ENCODE measurements at regions not wholly inside any gene's neighbourhood (a gene's known extent, or its start where the extent isn't known, plus 50 kb on each side); places are given as distances from the start of the nearest gene placed in this dataset.

DNA sequence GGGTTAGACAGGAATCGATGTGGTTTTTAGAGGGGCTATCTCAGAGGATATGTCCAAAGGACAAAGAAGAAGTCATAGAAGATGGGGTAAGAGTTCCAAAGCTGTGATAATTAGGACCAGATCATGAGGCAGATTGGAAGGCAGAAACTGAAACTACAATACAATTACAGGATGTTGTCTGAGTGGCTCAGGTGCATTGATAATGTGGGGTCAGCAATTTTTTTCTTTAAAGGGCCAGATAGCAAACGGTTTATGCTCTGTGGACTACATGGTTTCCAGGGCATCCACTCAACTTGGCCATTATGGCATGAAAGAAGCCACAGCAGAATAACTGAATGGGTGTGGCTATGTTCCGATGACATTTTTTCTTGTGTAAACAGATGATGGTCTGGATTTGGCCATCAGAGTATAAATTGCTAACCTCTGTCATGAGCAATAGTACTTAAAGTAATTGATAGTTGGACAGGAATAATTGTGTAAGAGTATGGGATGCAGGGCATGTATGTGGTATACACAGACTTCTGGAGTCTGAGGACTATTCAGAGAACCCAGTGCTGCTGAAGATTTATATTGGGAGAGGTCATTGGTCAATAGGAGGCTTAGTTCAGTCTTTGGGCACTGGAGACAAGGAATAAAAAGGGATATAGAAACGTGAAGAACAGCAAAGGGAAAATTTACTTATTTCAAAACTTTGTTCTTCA, 198.4 kb upstream of the ADGRL4 start:
- TF ChIP-seq POLR2AphosphoS5 (IDR thresholded peaks at IDR 0.05) (no peak), POLR2A (IDR thresholded peaks at IDR 0.05) (no peak)

All from breast epithelium (tissue), 3 donors.